SK-MEL-5 (cell line): ENCODE measurements at regions not wholly inside any gene's neighbourhood (a gene's known extent, or its start where the extent isn't known, plus 50 kb on each side); places are given as distances from the start of the nearest gene placed in this dataset.

Source experiments
- DNase-seq: peaks from one replicate; pipeline ENCODE4 v3.0.0-alpha.2; 2016; ENCODE audit warnings: low read depth, low spot score
- in situ Hi-C: cut with HindIII; loops from 2 replicates; pipeline ENCODE4 v1.10.0; 2016; ENCODE audit warnings: low sequenced_read_pairs, high pct_unique_total_duplicates, low pct_unique_long_range_greater_than_20kb

DNA sequence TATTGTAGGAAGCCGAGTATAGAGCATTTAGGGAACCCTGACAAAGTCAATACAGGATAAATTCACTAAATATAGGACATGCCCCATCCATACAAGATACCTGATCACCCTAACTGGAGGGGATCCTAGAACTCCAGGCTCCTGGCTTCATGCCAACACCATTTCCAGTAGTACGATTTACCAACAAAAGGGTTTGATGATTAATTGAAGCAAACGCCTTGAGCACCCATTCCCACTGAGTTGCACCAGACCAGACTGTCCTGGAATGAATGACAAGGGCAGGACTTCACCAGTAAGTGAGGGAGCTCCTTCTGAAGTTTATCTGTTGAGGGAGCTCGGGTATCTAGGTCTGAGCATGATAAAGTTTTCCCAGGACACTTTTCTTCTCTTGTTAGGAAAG lies 327.2 kb upstream of the MSX2 start:
- in situ Hi-C loops, result no loop called here
- no peak for DNase-seq

DNA sequence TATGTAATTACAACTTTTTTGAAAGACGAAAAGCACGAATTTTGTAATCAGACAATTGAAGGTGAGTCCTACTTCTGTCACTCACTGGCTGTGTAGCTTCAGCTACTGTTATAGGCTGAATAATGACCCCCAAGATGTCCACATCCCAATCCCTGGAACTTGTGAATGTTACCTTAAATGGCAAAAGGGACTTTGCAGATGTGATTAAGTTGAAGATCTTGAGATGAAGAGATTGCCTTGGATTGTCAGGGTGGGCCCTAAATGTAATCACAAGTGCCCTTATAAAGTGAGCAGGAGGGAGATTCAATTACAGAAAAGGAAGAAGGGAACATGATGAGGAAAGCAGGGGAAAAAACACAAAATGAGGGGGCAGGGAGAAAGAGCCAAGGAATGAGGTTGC lies 326.2 kb upstream of the MSX2 start:
- DNase-seq, result no peak
- in situ Hi-C loops, result no loop called here

DNA sequence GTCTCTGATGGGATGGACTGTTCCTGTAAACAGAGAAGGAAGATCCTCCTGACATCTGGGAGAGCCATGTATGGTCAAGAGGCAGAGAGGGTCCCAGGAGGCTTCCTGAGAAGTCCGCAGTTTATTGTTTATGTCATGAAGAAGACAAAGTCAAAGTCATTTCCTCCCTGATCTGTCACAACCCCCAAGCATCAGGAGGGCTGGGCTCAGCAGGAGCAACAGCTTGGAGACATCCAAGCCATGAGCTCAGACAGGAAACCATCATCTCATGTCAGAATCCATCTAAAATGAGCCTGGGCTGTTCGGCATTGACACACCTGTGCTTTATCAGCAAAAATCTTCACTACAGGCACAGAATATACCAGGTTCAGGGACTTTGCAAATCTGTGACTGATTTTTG lies 325.0 kb upstream of the MSX2 start:
- DNase-seq, result no peak
- in situ Hi-C loops, result no loop called here

DNA sequence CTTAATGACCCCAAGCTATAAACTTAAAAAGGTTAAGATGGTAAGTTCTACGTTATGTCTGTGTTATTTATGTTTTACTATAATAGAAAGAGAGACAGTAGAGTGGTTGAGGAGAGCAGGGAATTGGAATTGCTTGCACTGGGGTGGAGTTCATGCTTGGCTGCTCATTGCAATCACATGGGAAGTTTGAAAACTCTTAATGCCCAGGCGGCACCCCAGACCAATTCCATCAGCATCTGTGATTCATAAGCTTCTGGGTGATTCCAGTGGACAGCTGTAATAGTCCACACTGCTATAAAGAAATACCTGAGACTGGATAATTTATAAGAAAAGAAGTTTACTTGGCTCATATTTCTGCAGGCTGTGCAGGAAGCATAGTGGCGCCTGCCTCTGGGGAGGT lies 323.9 kb upstream of the MSX2 start:
- in situ Hi-C loops, result no loop called here
- DNase-seq, result no peak

GRCh38 chr5:174401793-174402192 lies 322.6 kb upstream of the MSX2 start:
- in situ Hi-C loops, result no loop called here
- no peak for DNase-seq

DNA sequence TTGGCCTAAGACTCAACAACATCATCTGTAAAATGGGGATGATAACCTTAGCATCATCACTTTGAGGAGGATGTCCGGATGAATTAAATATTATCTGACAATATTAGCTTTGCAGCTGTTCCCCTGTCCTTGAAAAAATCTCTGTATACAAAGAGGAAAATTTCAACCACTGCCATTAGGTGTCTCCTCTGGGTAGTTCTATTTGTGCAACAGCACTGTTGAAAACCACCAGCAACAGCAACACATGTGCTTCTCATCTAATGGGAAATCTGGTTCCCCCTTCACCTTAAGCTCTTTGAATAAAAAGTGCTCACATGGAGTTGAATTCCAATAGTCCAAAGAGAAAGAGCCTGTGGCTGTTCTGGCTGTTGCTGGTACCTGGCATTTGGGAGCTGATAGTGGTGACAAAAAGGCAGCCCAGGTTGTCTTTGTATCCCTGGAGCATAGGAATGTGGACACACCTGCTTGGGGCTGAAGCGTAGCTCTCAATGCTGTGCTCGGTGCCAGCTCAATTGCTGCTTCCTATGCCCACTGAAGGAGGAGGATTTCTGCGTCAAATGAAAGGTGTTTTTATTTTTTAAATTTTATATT lies 322.1 kb upstream of the MSX2 start:
- no peak for DNase-seq
- in situ Hi-C loops, result no loop called here

DNA sequence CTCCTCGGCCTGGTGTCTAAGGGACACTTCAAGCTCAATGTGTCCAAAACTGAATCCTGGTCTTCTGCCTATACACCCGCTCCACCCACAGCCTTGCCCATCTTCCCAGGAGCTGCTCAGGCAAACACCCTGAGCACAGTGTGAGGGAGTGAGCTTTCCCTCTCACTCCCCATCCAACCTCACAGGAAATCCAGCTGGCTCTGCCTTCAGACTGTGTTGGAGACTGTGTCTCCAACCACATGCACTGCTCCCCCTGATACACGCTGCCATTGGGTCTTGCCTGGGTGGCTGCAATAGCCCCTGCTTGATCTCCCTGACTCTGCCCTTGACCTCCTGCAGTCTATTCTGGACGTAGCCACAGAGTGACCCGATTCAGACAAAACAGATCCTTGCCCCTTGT lies 319.5 kb upstream of the MSX2 start:
- in situ Hi-C loops, result no loop called here

GRCh38 chr5:174409070-174409469 lies 315.3 kb upstream of the MSX2 start:
- DNase-seq, result peak; percentile 14
- in situ Hi-C loops, result no loop called here

More for the DNA sequence above, 319.5 kb upstream of the MSX2 start:
- DNase-seq, result no peak

DNA sequence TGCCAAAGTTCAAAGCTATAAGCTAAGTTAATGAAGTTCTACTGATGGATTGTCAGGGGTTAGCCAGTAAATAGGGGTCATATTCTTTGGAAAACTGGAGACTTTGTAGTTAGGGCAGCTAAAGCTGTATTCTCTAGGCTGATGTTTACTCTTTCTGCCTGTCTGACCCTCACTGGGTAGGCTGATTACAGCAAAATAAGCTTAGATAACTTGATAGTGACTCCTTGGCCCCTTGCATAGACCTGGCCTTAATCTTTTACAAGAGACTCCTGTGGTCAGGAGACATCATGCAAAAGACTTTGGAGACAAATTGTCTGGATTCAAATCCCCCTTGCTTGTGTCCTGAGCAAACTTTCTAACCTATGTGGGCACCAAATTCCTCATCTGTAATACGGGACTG lies 314.4 kb upstream of the MSX2 start:
- in situ Hi-C loops, result no loop called here
- DNase-seq, result no peak

DNA sequence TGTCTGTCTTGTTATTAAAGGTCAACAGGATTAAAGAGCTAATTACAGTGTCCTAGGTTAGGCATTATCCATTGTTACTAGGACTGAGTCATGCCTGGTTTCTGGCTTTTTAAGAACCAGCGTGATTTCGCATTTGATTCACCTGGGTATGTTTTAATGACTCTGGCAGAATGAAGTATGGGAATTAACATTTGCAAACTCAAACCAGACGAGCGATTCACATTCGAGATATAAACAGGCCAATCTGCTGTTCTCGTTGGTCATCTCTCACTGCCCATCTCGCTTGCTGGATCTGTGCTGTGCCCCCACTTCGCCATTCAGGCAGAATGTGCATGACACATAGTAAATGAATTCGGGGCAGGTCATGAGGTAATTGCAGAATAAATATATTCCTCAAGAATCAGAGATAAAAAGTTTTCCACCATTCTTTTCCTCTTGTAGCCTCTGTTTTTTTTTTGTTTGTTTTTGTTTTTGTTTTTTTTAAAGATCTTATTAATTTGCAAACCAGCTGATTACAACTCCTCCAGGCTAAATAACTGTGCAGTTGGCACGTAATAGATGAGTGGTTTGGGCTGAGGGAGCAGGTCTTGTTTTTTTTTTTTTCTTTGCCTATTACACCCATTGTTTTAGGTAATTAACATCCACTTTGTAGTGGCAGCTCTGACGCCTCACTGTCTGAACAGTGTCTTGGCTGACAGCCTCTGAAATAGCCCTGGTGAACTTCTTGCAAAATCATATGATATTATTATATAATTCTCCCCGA lies 313.5 kb upstream of the MSX2 start:
- no peak for DNase-seq
- in situ Hi-C loops, result no loop called here

GRCh38 chr5:174411479-174411819 lies 312.9 kb upstream of the MSX2 start:
- in situ Hi-C loops, result no loop called here
- no peak for DNase-seq

DNA sequence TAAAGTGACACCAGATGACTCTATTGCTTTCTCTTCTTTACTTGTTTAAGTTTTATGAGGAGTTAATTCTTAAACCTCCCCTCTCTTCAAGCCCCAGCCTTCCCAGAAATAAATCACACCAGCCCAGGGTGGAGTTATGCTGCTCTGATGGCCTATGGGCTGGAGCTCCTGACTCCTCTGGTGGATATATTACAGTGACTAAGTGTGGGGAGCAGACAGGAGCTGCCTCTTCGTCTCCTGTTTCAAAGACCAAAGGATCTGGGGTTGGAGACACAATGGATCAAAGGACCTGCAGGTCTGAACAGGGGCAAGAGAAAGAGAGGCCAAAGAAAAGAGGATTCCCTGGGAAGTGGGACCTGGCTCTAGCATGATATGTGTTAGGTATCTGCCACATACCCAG lies 312.0 kb upstream of the MSX2 start:
- DNase-seq, result no peak
- in situ Hi-C loops, result no loop called here

GRCh38 chr5:174412941-174413340 lies 311.4 kb upstream of the MSX2 start:
- in situ Hi-C loops, result no loop called here
- no peak for DNase-seq

DNA sequence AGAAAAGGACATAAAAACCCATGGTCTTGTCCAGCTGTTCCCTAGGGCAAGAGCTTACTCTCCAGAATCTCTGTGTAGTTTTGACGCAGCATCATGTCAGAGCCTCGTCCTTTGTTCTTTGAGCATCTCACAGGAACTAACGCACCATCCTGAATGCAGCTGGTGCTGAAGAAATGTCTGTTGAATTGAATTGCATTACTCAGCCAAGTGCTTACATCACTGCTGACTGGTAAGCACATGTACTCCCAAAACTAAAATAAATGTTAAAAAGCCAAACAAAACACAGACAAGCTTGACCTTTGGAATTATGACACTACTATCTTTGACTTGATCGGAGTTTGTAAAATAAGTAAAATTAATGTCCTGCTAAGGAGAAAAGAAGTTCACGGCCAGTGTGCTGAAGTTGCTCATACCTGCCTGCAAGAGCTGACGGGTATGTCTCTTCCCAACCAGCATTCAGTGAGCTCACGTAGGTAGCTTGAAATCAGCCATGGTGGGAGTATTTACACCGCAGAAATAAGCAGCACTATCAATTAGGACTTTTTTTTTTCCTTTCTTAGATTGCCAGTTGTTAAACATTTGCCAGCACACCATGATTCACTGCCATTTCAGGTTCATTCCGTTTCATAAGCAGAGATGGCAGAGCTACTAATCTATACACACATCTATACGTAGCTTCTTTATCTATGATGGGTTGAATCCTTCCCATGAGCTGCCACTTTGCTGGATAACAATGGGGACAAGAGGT lies 310.6 kb upstream of the MSX2 start:
- DNase-seq, result no peak
- in situ Hi-C loops, result no loop called here

DNA sequence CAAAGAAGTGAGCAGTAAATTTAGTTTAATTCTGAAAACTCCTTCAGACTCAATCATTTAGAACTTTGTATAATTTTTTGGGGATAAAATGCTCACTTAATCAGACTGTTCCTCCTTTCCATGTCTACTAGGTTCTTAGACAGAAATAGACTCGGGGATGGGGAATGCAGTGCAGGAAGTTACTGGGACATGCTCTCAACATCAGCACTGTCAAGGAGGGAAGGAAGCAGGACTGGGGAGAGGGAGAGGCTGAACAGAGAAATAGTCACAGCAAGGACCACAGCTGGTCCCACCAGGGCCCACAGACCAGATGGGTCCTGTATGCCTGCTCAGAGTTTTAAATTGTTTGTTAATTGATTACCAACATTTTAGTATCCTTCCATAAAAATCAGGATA lies 310.1 kb upstream of the MSX2 start:
- no peak for DNase-seq

GRCh38 chr5:174418809-174419539 lies 305.4 kb upstream of the MSX2 start:
- DNase-seq, result no peak
- in situ Hi-C loops, result no loop called here

More for the DNA sequence above, 310.1 kb upstream of the MSX2 start:
- in situ Hi-C loops, result no loop called here

GRCh38 chr5:174419540-174420132 lies 304.7 kb upstream of the MSX2 start:
- in situ Hi-C loops, result no loop called here
- DNase-seq, result peak; percentile 82
